Esophagus squamous epithelium (tissue), 4 donors: ENCODE measurements at regions not wholly inside any gene's neighbourhood (a gene's known extent, or its start where the extent isn't known, plus 50 kb on each side); places are given as distances from the start of the nearest gene placed in this dataset.

ENCODE experiments used
- POLR2A ChIP-seq, 4 donors: fragments of 450-650 bp; IDR thresholded peaks; one replicate each; pipeline ENCODE4 v1.6.1; 2017; ENCODE audit warnings: antibody characterized with exemption in 4 of 4, mild to moderate bottlenecking in 4 of 4, moderate library complexity in 3 of 4
- TF ChIP-seq, protein P1 (sequence below), 6 experiments: fragments of 450-650 bp in 4 of 6; fragments of 200-600 bp in 2 of 6; sonication (generic) in 2 of 6; IDR thresholded peaks; one replicate each; pipeline ENCODE4 v1.5.1; 2016 to 2019; ENCODE audit warnings: antibody characterized with exemption in 6 of 6, mild to moderate bottlenecking in 4 of 6, moderate library complexity in 4 of 6

GRCh38 chr21:16409352-16409751, 679.6 kb downstream of the USP25 start:
- TF ChIP-seq, protein P1, sequence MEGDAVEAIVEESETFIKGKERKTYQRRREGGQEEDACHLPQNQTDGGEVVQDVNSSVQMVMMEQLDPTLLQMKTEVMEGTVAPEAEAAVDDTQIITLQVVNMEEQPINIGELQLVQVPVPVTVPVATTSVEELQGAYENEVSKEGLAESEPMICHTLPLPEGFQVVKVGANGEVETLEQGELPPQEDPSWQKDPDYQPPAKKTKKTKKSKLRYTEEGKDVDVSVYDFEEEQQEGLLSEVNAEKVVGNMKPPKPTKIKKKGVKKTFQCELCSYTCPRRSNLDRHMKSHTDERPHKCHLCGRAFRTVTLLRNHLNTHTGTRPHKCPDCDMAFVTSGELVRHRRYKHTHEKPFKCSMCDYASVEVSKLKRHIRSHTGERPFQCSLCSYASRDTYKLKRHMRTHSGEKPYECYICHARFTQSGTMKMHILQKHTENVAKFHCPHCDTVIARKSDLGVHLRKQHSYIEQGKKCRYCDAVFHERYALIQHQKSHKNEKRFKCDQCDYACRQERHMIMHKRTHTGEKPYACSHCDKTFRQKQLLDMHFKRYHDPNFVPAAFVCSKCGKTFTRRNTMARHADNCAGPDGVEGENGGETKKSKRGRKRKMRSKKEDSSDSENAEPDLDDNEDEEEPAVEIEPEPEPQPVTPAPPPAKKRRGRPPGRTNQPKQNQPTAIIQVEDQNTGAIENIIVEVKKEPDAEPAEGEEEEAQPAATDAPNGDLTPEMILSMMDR (IDR thresholded peaks at IDR 0.05): no peak
- no peak for TF ChIP-seq POLR2A (IDR thresholded peaks at IDR 0.05)
